IMR-90 (cell line): ENCODE measurements at regions not wholly inside any gene's neighbourhood (a gene's known extent, or its start where the extent isn't known, plus 50 kb on each side); places are given as distances from the start of the nearest gene placed in this dataset.

Experiments
- ATAC-seq: fragments of 200-7000 bp; cut with Tn5 transposase; 2 replicates; pipeline ENCODE4 v1.9.1; 2020; ENCODE audit warnings: low read depth, mild to moderate bottlenecking, moderate library complexity
- BruUV-seq: library from RNA; stranded (reverse); fragments of 400-500 nt; replicated peaks from 2 replicates; lab custom pipeline; 2021; lab: Mats Ljungman, UMichigan
- CTCF ChIA-PET: fragments of 300-600 bp; formaldehyde crosslinking; extraction: SDS; loops from one replicate; lab custom pipeline; 2021; ENCODE audit warnings: antibody characterized with exemption; lab: Yijun Ruan, JAX
- POLR2A ChIA-PET: fragments of 300-600 bp; sonication (Branson Sonifier 250); formaldehyde crosslinking; loops from one replicate; lab custom pipeline; 2022; ENCODE audit warnings: antibody characterized with exemption; ENCODE audit not compliant: unreplicated experiment; lab: Charles Lee
- DNase-seq: peaks from one replicate; pipeline ENCODE4 v3.0.0; 2013
- H2AFZ ChIP-seq: replicated peaks from 2 replicates; pipeline ENCODE3; 2013; ENCODE audit warnings: low read length, mild to moderate bottlenecking; ENCODE audit not compliant: poor library complexity
- H2AK5ac ChIP-seq: 2 replicates; pipeline ENCODE4 v1.6.1; 2013; ENCODE audit warnings: low read depth, low read length, inconsistent platforms
- H2AK9ac ChIP-seq: replicated peaks from 2 replicates; pipeline ENCODE3; 2013; ENCODE audit warnings: mild to moderate bottlenecking, low read depth, low read length, moderate library complexity; ENCODE audit not compliant: poor library complexity
- H2BK120ac ChIP-seq: 2 replicates; pipeline ENCODE4 v1.6.1; 2013; ENCODE audit warnings: low read depth, low read length, inconsistent platforms
- H2BK15ac ChIP-seq: 3 replicates; pipeline ENCODE4 v1.6.1; 2013; ENCODE audit warnings: low read depth, low read length, inconsistent platforms
- H2BK20ac ChIP-seq: 2 replicates; pipeline ENCODE4 v1.6.1; 2013; ENCODE audit warnings: low read depth, mild to moderate bottlenecking, inconsistent platforms, low read length, moderate library complexity
- H2BK5ac ChIP-seq: 2 replicates; pipeline ENCODE4 v1.6.1; 2013; ENCODE audit warnings: mild to moderate bottlenecking, low read depth, low read length, inconsistent platforms; ENCODE audit not compliant: poor library complexity, severe bottlenecking
- H3K14ac ChIP-seq: replicated peaks from 2 replicates; pipeline ENCODE4 v1.6.1; 2013; ENCODE audit warnings: low read depth, low read length, inconsistent platforms
- H3K18ac ChIP-seq: 2 replicates; pipeline ENCODE4 v1.6.1; 2013; ENCODE audit warnings: low read depth, low read length, control low read depth
- H3K23ac ChIP-seq: 2 replicates; pipeline ENCODE4 v1.6.1; 2013; ENCODE audit warnings: low read depth, low read length, inconsistent platforms
- H3K27ac ChIP-seq: 2 replicates; pipeline ENCODE4 v1.5.1; 2013; ENCODE audit warnings: mild to moderate bottlenecking, control low read depth, low read length; ENCODE audit not compliant: insufficient read depth
- H3K27me3 ChIP-seq: 2 replicates; pipeline ENCODE4 v1.6.1; 2013; ENCODE audit warnings: low read length; ENCODE audit not compliant: control insufficient read depth, insufficient read depth
- H3K36me3 ChIP-seq: 2 replicates; pipeline ENCODE4 v1.6.1; 2013; ENCODE audit warnings: low read length, mixed read lengths; ENCODE audit not compliant: control insufficient read depth, insufficient read depth
- H3K4ac ChIP-seq: 2 replicates; pipeline ENCODE4 v1.6.1; 2013; ENCODE audit warnings: low read depth, low read length, inconsistent platforms
- H3K4me1 ChIP-seq: 2 replicates; pipeline ENCODE4 v1.6.1; 2013; ENCODE audit warnings: low read length, mixed read lengths; ENCODE audit not compliant: control insufficient read depth, insufficient read depth
- H3K4me2 ChIP-seq: 2 replicates; pipeline ENCODE4 v1.6.1; 2013; ENCODE audit warnings: low read depth, mild to moderate bottlenecking, control low read depth, low read length, moderate library complexity
- H3K4me3 ChIP-seq: 2 replicates; pipeline ENCODE4 v1.5.1; 2013; ENCODE audit warnings: low read depth, mild to moderate bottlenecking, control low read depth, low read length, moderate library complexity; ENCODE audit not compliant: insufficient read depth
- H3K56ac ChIP-seq: 2 replicates; pipeline ENCODE4 v1.6.1; 2013; ENCODE audit warnings: low read length, inconsistent platforms; ENCODE audit not compliant: insufficient read depth; ENCODE audit errors: extremely low read depth
- H3K79me1 ChIP-seq, 2 experiments: 2 replicates each; pipeline ENCODE4 v1.6.1; 2013; ENCODE audit warnings: low read length in 2 of 2, inconsistent platforms in 1 of 2, low read depth in 1 of 2
- H3K9ac ChIP-seq: 2 replicates; pipeline ENCODE4 v1.6.1; 2013; ENCODE audit warnings: low read depth, low read length, control low read depth
- H3K9me1 ChIP-seq: 2 replicates; pipeline ENCODE4 v1.6.1; 2013; ENCODE audit warnings: low read length, inconsistent platforms; ENCODE audit not compliant: insufficient read depth
- H3K9me3 ChIP-seq: 2 replicates; pipeline ENCODE4 v1.6.1; 2013; ENCODE audit warnings: low read length; ENCODE audit not compliant: control insufficient read depth, insufficient read depth
- H4K20me1 ChIP-seq: 2 replicates; pipeline ENCODE4 v1.6.1; 2013; ENCODE audit warnings: low read length, inconsistent platforms; ENCODE audit not compliant: insufficient read depth
- H4K5ac ChIP-seq: 2 replicates; pipeline ENCODE4 v1.6.1; 2013; ENCODE audit warnings: mild to moderate bottlenecking, low read depth, low read length, control low read depth
- H4K8ac ChIP-seq, 2 experiments: 2 replicates each; pipeline ENCODE4 v1.6.1; 2013; ENCODE audit warnings: low read depth in 2 of 2, low read length in 2 of 2, control low read depth in 1 of 2, inconsistent platforms in 1 of 2
- H4K91ac ChIP-seq: 2 replicates; pipeline ENCODE4 v1.6.1; 2013; ENCODE audit warnings: low read depth, low read length, inconsistent platforms; ENCODE audit not compliant: insufficient read depth
- BHLHE40 ChIP-seq: fragments of 150-350 bp; IDR thresholded peaks from 2 replicates; pipeline ENCODE4 v1.6.1; 2016; ENCODE audit warnings: mild to moderate bottlenecking, low read depth, low read length
- CEBPB ChIP-seq: IDR thresholded peaks from 2 replicates; pipeline ENCODE4 v1.6.1; 2012; ENCODE audit warnings: low read depth, low read length, improper control_type of control experiment
- CHD1 ChIP-seq: IDR thresholded peaks from 2 replicates; pipeline ENCODE4 v1.6.1; 2012; ENCODE audit warnings: low read depth, low read length, improper control_type of control experiment
- CTCF ChIP-seq: conservative IDR thresholded peaks from 2 replicates; pipeline ENCODE4 v1.5.1; 2012; ENCODE audit warnings: mild to moderate bottlenecking, low read depth, low read length, improper control_type of control experiment
- FOS ChIP-seq: fragments of 150-350 bp; IDR thresholded peaks from 2 replicates; pipeline ENCODE4 v1.6.1; 2016; ENCODE audit warnings: low read depth, low read length
- MAFK ChIP-seq: IDR thresholded peaks from 2 replicates; pipeline ENCODE4 v1.6.1; 2012; ENCODE audit warnings: low read depth, low read length, improper control_type of control experiment
- MAZ ChIP-seq: IDR thresholded peaks from 2 replicates; pipeline ENCODE4 v1.6.1; 2012; ENCODE audit warnings: low read depth, mild to moderate bottlenecking, low read length, improper control_type of control experiment, moderate library complexity, borderline replicate concordance
- MXI1 ChIP-seq: IDR thresholded peaks from 2 replicates; pipeline ENCODE4 v1.6.1; 2012; ENCODE audit warnings: low read depth, mild to moderate bottlenecking, low read length, moderate library complexity, borderline replicate concordance
- NFE2L2 ChIP-seq: fragments of 150-350 bp; IDR thresholded peaks from 2 replicates; pipeline ENCODE4 v1.6.1; 2016; ENCODE audit warnings: low read depth, mild to moderate bottlenecking, low read length
- POLR2A ChIP-seq: IDR thresholded peaks from 2 replicates; pipeline ENCODE4 v1.6.1; 2012; ENCODE audit warnings: mild to moderate bottlenecking, low read depth, low read length
- RAD21 ChIP-seq: IDR thresholded peaks from 2 replicates; pipeline ENCODE4 v1.6.1; 2012; ENCODE audit warnings: low read length, improper control_type of control experiment
- RCOR1 ChIP-seq: IDR thresholded peaks from 2 replicates; pipeline ENCODE4 v1.6.1; 2012; ENCODE audit warnings: mild to moderate bottlenecking, low read length, improper control_type of control experiment; ENCODE audit not compliant: insufficient replicate concordance
- RFX5 ChIP-seq: IDR thresholded peaks from 2 replicates; pipeline ENCODE4 v1.8.0; 2012; ENCODE audit warnings: low read depth, mild to moderate bottlenecking, low read length, moderate library complexity
- SMC3 ChIP-seq: fragments of 150-350 bp; IDR thresholded peaks from 2 replicates; pipeline ENCODE4 v1.6.1; 2016; ENCODE audit warnings: low read depth, mild to moderate bottlenecking, antibody characterized with exemption, low read length, moderate library complexity
- WGBS, 2 experiments: methylation state at CpG; one replicate each; pipeline versions ENCODE4 v1.1.5 to v1.1.7; 2013; ENCODE audit warnings: missing lambda C conversion rate in 2 of 2; ENCODE audit not compliant: insufficient read length in 1 of 2; ENCODE audit errors: extremely low coverage in 2 of 2; 5-methylcytosine and 5-hydroxymethylcytosine counted together
- dilution Hi-C: fragments of 300-500 bp; cut with HindIII; formaldehyde crosslinking; loops from one replicate; pipeline ENCODE4 v1.14.3; 2018; ENCODE audit warnings: low sequenced_read_pairs; ENCODE audit not compliant: unreplicated experiment
- in situ Hi-C: fragments of 300-500 bp; cut with MboI; formaldehyde crosslinking; loops from 3 replicates; pipeline ENCODE4 v1.14.3; 2019; ENCODE audit warnings: low sequenced_read_pairs, inconsistent platforms, mixed read lengths
- intact Hi-C: fragments of 100-400 bp; cut with micrococcal nuclease; formaldehyde crosslinking; loops from 2 replicates; pipeline ENCODE4 v1.10.0; 2022
- TF ChIP-seq, protein P1 (sequence below): fragments of 150-350 bp; IDR thresholded peaks from 2 replicates; pipeline ENCODE4 v1.6.1; 2016; ENCODE audit warnings: low read depth, mild to moderate bottlenecking, low read length, moderate library complexity, borderline replicate concordance
- TF ChIP-seq, protein P2 (sequence below): fragments of 150-350 bp; IDR thresholded peaks from 2 replicates; pipeline ENCODE4 v1.6.1; 2017; ENCODE audit warnings: mild to moderate bottlenecking, antibody characterized with exemption, low read length, low read depth

DNA sequence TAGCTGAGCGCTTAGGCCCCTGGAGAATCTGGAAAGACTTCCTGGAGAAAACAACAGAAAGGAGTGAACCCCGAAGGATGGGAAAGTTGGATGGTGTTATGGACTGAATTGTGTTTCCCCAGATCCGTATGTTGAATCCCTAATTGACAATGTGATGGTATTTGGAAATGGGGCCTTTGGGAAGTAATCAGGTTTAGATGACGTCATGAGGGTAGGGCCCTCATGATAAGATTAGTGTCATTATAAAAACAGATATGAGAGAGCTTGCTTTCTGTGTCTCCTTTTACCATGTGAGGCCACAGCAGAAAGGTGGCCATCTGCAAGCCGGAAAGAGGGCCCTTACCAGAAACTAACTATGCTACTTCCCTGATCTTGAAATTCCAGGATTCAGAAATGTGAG lies 159.5 kb downstream of the QDPR start:
- no peak overlapping the region for H3K9ac ChIP-seq
- H2AK9ac ChIP-seq: no peak overlapping the region
- H4K5ac ChIP-seq: no peak overlapping the region
- TF ChIP-seq MAFK (no peak), SMC3 (no peak), NFE2L2 (no peak), BHLHE40 (no peak), POLR2A (no peak), CHD1 (no peak), CEBPB (no peak), FOS (no peak), RFX5 (no peak), MXI1 (no peak), RCOR1 (no peak), RAD21 (no peak), CTCF (no peak), MAZ (no peak)
- TF ChIP-seq, protein P1, sequence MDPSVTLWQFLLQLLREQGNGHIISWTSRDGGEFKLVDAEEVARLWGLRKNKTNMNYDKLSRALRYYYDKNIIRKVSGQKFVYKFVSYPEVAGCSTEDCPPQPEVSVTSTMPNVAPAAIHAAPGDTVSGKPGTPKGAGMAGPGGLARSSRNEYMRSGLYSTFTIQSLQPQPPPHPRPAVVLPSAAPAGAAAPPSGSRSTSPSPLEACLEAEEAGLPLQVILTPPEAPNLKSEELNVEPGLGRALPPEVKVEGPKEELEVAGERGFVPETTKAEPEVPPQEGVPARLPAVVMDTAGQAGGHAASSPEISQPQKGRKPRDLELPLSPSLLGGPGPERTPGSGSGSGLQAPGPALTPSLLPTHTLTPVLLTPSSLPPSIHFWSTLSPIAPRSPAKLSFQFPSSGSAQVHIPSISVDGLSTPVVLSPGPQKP: no peak
- TF ChIP-seq, protein P2, sequence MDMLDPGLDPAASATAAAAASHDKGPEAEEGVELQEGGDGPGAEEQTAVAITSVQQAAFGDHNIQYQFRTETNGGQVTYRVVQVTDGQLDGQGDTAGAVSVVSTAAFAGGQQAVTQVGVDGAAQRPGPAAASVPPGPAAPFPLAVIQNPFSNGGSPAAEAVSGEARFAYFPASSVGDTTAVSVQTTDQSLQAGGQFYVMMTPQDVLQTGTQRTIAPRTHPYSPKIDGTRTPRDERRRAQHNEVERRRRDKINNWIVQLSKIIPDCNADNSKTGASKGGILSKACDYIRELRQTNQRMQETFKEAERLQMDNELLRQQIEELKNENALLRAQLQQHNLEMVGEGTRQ: no peak
- no peaks in the 10 kb centered on the region for H3K9me1 ChIP-seq
- dilution Hi-C loops: no loop called here
- peaks cover 3% of the 10 kb centered on the region; the same call in 1 of the 2 replicates for H3K9me3 ChIP-seq
- no peak overlapping the region for H3K4me3 ChIP-seq
- DNase-seq: no peak
- H3K27ac ChIP-seq: no peak overlapping the region
- CTCF ChIA-PET: no interaction called here
- H2BK120ac ChIP-seq: no peak overlapping the region
- no peak overlapping the region for H2BK5ac ChIP-seq
- 57% methylated on average over 1 of the region's 5 CpGs; no CpG with 5 or more reads in 1 of the 2 experiments for WGBS, 2 experiments
- H2BK20ac ChIP-seq: no peak overlapping the region
- no peak overlapping the region for H3K4ac ChIP-seq
- no peak overlapping the region for H3K18ac ChIP-seq
- H3K23ac ChIP-seq: no peak overlapping the region
- H4K20me1 ChIP-seq: no peaks in the 10 kb centered on the region
- H3K27me3 ChIP-seq: peaks cover 14% of the 10 kb centered on the region
- H3K14ac ChIP-seq: no peak overlapping the region
- ATAC-seq: no peak
- intact Hi-C loops: no loop called here
- no TSS peak for BruUV-seq
- POLR2A ChIA-PET: no interaction called here
- no peaks in the 10 kb centered on the region for H3K4me1 ChIP-seq
- H3K36me3 ChIP-seq: no peaks in the 10 kb centered on the region
- H3K56ac ChIP-seq: no peak overlapping the region
- in situ Hi-C loops: no loop called here
- H3K4me2 ChIP-seq: no peak overlapping the region
- no peak overlapping the region for H4K8ac ChIP-seq
- H2AK5ac ChIP-seq: no peak overlapping the region
- H2BK15ac ChIP-seq: no peak overlapping the region
- no peak overlapping the region for H4K91ac ChIP-seq
- H3K79me1 ChIP-seq: no peaks in the 10 kb centered on the region
- H2AFZ ChIP-seq: no peak overlapping the region
